NCI-H187 (cell line): ENCODE measurements at regions not wholly inside any gene's neighbourhood (a gene's known extent, or its start where the extent isn't known, plus 50 kb on each side); places are given as distances from the start of the nearest gene placed in this dataset.

Experiments used
- DNase-seq, 2 experiments: peaks; one replicate each; lab custom pipeline; 2025; lab: John Stamatoyannopoulos, UW

DNA sequence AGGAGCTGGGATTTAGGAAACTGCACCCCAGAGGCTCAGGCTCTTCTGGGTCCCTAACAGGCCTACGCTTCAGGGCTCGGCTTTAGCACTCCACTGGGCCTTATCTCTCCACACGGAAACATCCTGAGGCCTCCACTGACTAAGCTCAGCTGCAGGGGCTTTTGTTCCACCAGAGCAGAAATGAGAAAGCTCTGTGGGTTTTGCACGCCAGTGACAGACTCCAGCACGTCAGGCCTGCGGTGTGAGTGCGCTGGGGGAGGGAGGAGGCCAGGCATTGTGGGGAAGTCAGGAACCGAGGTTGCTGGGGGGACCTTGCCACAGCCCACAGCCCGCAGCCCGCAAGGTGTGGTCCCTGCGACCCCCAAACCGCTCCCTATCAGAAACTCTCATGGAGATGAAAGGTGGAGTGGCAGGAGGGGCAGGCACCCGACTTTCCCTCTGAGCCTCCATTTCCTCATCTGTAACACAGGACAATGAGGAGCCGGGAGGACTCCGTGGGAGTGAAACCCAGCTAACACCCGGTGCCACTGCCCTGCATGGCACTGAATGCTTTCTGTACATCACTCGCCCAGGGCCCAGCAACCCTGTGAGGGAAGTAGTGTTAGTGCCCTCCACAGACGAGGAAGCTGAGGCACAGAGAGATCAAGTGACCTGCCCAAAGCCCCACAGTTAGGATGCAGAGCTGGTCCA lies 106.5 kb downstream of the TPRA1 start:
- DNase-seq, result no peak

DNA sequence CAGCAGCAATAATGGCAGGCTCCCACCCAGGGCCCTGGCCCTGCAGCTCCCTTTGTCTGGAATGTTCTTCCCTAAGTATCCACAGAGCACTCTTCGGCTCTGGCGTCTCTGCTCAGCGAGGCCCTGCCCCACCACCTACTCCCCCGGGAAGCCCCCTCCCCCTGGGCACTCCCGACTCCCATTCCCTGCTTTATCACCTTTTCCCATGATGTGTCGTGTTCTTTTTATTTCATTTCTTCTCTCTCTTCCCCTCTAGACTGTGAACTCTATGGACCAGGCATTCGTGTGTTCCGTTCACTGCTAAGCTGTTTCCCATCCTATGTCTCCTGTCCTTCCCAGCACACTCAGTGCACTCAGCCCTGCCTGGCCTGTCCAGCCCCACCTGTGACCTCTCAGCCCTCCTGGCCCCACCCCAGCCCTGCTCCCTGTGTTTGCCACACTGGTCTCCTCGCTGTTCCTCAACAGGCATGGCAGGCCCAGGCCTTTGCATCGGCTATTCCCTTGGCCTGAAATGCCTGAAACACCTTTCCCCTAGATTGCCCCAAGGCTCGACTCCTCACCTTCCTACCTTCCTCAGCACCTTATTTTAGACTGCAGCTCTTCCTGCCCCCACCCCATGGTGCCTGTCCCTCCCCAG lies 107.4 kb downstream of the TPRA1 start:
- DNase-seq, result no peak

DNA sequence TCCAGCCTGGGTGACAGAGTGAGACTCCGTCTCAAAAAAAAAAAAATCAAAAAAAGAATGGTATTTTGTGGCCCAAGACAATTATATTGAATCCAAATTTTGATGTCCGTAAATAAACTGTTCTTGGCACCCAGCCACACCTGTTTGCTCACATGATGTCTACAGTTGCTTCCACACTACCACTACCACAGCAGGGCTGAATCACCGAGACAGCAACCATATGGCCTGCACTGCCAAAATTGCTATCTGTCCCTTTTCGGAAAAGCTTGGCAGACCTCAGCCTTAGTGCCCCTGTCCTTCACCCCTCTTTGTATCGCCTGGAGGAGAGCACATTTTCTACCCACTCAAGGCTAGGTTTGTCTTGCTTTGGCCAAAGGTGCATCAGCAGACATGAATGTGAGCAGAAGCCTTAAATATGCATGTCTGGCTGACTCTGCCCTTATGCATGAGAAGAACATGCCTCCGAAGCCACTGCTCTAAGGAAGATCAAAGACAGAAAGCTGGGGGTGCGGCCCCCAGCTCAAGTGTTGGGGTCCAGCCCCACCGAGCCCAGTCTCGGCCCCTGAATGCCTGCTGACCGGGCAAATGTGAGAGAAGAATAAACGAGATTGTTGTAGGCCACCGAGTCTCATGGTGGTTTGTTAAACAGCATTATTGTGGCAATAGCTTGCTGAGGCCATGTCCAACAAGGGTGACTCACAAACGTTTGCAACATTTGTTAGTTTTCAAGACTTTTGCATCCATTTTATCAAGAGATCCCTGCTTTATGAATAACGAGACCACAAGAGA lies 108.1 kb downstream of the TPRA1 start:
- no peak for DNase-seq

DNA sequence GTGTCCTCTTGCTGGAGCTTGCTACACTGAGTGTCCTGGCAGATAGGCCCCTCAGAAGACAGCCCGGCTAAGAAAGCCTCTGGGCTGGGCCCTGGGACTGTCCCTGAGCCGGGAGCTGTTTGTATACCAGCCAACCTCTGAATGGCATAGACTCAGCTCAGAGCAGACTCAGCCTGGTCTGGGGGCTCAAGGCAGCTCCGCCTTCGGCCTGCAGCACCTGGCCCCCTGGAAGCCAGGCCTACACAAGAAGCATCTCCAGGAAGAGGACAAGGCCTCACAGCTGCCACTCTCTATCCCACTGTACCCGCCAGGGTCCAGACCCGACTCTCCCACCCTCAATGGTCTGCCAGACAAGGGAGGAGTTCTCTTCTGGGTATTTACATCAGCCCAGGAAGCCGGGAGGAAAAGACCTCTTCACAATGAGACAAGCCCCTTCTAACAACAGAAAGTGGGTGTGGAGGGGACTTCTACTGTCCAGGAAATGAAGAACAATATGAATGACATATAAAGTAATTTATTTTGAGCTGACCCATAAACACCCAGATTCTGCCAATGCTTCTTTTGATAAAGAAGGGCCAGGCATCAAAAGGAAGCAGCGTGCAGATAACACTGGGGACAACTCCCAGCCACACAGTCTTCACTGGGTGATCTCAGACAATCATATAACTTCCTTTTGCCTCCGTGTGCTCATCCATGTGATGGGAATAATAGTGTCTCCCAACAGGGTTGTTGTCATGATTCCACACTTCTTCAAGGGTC lies 110.2 kb downstream of the TPRA1 start:
- no peak for DNase-seq

DNA sequence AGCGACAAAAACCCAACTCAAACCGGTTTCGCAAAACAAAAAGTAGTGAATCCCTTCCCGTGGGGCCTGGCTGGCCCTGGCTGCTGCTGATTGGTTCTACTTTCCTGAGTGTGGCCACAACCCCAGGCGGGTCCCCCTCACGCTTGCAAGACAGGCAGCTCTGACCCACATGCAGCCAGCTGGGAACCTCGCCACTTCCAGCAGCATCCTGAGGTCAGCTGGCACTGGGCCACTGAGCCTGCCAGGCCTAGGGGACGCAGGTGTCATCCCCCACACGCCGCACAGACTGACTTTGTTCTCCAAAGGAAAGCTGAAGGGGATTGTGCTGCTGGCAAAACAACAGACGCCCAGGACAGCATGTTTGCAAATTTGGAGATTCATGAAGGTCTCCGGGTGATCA lies 111.1 kb downstream of the TPRA1 start:
- DNase-seq, result no peak

DNA sequence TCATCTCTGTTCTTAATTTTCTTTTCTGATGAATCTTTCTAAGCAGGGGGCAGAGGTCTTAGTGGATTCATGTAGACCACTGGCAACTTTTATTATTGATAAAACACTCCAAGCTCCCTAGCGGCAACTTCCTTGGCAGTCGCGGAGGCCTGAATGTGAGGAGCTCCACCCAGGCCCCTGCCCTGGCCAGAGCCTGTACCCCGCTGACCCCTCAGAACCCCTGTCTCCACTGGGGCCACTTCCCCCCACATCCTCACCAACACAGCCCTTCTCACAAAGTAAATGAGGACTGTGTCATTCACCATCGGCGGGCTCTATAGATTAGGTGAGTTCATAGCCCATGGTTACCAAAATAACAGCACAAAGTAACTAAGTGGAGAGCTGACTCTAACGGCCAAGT lies 111.6 kb downstream of the TPRA1 start:
- DNase-seq, result no peak

DNA sequence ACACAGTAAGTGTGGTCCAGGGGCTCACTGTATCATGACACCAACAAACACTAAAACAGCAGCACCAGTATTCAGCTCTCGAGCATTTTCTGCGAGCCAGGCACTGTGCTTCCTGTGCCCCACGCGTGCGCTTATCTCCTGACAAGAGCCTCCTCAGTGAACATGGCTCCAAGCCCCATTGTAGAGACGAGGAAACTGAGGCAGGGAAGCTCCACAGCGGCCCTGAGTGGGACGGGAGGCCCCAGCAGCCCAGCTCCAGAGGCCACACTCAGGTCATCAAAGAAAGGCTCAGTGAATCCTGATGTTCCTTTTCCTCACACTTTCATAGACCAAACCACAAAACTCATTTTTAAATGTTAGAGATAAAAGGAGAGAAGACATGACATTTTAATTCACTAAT lies 113.1 kb downstream of the TPRA1 start:
- DNase-seq, result no peak

DNA sequence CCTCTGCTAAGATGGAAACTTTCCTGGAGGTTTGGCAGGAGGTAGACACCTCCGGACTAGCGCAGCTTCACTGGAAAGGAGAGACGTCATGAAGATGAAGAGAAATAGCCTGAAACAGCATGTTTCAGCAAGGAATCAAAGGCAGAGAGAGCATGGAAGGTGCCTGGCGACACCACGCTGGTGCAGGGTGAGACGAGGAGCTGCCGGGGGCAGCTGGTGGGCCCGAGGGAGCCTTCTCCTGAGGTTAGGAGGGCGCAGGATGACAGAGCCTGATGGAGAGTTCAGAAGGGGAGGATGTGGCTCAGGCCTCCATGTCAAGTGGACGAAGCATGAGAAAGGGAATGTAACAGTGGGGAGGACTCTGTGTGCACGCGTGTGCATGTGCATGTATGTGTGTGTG lies 113.6 kb downstream of the TPRA1 start:
- no peak for DNase-seq

DNA sequence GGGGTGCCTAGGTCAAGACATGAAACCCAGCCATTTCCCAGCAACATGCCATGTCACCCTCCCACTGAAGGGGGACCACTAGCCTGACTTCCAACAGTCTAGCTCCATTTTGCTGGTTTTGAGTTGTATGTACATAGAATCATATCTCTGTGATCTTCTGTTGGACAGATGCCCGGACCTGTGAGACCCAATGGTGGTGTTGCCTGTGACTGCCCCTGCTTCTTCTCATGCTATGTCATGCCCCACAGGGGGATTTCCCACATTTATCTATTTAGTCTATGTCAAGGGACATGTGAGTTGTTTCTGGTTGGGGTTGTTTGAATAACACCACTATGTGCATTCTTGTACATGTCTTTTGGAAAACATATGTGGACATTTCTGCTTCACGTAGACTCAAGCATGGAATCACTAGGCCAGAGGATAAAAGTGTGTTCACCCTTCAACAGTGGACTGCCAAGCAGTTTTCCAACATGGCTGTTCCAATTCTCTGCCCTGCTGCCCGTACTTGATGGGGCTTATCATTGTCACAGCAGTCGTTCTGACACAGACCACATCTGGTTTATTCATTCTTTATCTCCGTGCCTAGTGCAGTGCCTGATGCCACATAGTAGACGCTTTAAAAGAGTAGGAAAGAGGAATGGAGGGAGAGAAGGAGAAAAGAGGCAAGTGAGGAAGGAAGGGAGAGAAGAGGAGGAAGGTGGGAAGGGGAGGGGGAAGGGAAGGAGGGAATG lies 114.4 kb downstream of the TPRA1 start:
- no peak for DNase-seq

DNA sequence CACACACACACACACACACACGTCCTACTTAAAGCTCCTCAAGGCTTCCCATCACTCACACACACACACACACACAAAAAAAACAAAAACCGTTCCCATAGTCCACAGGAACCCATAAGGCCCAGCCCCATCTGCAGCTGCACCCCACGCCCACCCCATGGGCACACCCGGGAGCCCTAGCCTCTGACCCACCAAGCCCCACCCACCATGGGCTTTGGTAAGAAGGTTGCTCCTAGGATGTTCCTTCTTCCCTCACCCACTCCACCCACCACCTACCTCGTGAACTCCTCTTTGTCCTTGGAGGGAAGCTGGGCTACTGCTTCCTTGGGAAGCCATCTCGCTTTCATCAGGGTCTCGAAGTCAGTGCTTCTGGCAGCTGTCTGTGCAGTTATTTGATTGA lies 115.1 kb downstream of the TPRA1 start:
- no peak for DNase-seq

DNA sequence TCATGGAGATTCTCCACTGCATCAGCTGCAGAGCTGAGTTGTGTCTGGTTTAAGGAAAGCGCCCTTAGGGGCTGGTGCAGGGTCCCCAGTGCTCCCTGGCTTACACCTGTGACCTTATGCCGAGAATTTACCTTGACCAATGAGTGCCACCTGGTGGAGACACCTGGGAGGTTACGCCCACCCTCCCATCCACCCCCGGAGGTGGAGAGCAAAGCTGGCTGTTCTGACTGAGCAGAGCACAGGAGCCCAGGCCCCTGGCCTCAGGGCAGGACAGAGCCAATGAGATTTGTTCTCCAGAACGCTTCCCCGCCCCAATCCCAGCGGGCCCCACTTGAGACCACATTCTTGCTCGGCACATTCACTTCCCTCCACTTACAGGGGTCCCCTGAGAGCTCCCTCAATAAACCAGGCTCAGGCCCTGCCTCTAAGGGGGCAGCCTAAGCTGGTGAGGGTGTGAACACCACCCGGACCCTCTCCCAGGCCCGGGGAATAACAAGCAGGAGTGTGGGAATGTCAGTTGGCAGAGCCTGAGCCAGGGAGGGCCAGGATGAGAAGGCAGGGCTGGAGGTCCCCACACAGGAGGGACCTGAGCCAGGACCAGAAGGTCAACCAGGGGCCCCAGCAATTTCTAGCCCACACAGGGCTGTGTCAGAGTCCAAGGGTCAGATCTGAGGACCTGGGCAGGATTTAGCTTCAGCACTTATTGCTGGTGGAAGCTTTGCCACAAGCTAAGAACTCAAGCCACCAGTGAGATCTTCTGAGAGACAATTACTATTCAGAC lies 117.1 kb downstream of the TPRA1 start:
- DNase-seq, result peak; percentile 14 to 15

DNA sequence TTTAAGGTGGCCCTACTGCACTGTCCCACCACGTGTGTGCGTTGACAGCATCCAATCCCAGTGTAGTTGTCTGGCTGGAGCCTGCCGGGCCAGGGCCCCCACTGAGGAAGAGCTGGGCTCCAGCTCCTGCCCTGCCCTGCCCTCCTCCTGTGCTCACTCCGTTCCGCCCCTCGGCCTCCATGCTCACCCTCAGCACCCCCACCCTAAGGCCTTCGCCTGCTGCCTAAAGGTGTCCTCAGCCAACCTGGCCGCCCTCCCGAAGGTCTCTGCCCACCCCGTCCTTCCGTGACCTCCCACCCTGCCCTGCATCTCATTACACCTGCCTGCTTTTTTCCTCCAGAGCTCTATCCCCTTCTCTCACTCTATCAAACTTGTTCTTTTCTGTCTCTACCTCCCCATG lies 118.0 kb downstream of the TPRA1 start:
- no peak for DNase-seq

DNA sequence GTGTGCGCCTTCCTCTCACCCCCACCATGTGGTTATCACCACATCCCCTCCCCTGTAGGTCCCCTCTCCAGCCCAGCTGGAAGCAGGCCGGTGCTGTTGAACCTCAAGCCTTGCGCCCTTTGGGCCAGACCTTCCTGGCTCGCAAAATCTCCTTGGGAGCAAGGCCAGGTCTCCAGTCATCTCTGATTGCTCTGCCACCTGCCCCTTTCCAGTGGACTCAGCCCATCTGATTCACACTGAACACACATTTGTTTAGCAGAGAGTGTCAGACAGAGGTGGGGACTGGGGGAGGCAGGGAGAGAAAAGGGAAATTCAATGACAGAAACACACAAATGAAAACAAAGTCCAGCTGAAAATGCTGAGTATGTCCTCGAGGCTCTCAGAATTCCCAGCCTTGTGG lies 119.4 kb downstream of the TPRA1 start:
- DNase-seq, result no peak

DNA sequence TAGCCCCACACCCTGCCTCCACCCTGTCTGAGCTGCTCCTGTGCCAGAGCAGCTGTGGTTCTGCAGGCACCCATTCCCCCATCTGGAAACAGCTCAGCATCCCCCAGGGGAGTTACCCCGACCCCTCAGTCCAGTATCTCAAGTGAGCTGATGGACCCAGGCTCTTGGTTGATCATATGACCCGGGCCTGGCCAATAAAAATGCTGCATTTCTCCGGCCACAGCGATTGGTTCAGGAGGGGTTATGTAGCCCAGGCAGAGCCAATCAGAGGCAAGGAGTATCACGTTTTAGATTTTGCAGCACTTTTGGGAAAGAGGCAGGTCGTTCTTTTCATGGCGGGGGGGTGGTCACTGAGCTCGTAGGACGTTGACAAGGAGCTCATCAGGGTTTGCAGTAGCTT lies 120.8 kb downstream of the TPRA1 start:
- DNase-seq, result no peak

DNA sequence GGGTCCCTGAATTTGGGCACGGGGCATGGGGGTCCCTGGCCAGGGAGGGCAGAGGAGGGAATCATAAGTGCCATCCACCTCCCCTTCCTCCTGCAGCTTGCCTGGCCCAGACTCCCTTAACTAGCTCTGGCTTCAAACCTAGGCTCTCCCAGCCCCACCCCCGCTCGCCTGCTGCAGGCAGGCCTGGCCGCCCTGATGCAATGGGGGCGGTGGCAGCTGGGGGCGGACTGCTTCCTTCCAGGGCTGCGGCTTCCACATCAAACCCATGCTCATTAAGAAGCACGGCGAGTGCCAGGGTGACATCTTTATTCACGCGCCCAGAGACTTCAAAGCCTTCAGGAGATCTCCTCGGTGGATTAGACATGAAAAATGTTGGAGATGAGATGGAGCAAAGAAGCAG lies 123.1 kb downstream of the TPRA1 start:
- no peak for DNase-seq

DNA sequence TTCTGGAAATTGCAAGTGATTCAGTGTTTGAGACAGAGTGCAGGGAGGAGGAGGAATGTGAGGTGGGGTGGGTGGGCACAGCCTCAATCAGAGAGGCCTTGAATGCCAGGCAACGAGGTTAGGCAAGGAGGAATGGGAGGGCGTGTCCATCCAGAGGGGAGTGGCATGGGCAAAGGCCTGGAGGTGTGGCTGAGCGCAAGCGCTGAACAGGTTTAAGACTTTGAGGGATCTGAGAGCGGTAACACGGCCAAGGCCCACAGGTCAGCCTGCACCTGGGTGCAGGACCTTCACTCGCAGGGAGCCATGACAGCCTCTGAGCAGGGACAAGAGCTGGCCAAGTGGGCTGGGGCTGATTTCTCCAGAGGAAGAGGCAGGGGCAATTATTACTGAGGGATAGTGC lies 125.9 kb downstream of the TPRA1 start:
- no peak for DNase-seq

DNA sequence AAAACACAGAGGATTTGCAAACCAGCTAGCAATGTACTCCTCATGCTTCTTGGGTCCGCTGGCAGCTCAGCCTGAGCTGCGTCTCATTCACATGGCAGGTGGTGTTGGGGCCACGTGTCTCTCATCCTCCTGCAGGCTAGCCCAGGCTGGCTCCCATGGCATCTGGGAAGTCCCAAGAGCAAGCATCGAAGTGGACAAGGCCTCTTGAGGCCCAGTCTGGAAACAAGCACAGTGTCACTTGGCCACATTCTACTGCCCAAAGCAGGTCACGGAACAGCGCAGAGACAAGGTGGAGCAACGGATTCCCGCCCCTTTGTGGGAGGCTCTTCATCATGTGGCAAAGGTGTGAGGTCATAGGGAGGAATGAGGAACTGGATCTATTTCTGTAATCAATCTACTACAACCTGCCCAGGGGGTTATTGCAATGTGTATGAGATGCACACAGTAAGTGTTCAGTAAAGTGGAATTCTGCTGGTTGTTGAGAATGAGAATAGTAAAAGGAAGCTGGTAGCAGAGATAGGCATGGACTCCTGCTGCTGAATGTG lies 128.3 kb downstream of the TPRA1 start:
- no peak for DNase-seq

DNA sequence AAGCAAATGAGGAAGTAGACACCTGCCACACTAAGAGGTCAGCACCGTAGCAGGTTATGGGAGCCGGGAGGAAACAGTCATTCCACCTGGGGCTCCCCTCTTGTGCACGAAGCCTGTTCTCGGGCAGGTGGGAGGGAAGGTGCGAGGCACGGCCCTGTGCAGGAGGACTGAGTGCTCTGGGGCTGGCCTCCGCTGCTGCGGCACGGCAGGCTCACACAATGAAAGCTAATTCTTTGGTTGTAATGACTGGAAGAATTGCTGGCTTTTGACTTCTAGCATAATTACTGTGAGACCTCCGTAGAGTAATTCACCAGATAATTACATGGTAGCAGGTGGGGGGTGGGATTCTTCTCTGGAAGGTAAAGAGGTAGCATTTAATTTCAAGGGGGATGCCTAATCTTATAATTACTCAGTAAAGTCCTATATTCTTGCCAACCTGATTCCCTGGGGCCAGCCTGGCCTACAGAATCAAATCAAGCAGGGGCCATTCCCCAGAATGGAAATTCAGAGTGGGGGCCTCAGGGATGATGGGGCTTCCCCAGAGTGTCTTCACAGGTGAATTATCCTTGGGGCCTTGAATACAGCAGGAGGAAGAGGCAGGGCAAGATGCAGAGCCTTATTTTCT lies 129.1 kb downstream of the TPRA1 start:
- no peak for DNase-seq

DNA sequence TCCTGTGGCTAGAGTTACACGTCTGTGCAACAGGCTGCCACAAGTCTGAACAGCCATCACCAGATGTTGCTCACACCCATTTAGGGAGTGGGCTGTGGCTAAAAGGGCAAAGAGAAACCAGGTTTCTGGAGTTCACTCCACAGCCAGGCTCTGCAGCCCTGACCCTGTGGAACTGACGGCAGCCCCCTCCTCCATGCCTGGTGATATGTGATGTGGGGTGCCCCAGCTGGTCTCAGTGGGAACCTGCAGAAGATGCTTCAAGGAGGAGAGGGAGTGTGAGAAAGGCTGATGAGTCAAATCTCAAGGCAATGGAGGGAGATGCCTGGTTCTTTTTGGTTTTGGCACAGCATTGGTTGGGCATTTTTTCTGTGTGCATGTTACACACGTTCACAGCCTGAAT lies 130.6 kb downstream of the TPRA1 start:
- DNase-seq, result no peak
